ENCODE measurements at regions not wholly inside any gene's neighbourhood (a gene's known extent, or its start where the extent isn't known, plus 50 kb on each side); places are given as distances from the start of the nearest gene placed in this dataset.
"Not testable (repeated sequence)": the region's sequence is repeated elsewhere in the genome, so short reads cannot be mapped to it uniquely, and the experiment has no call there.

- DNase-seq (ENCODE audit: low spot score): no peak
Measured at GRCh38 chr5:106985174-106985573, 685.6 kb downstream of the EFNA5 start.

GRCh38 chr5:106979178-106979577 lies 691.6 kb downstream of the EFNA5 start:
- DNase-seq (ENCODE audit: low spot score): not testable (repeated sequence)

GRCh38 chr5:106978582-106979165 lies 692.1 kb downstream of the EFNA5 start:
- DNase-seq (ENCODE audit: low spot score): not testable (repeated sequence)

- no peak for DNase-seq (ENCODE audit: low spot score)
Measured at GRCh38 chr5:106976363-106976762, 694.4 kb downstream of the EFNA5 start.

GRCh38 chr5:106974272-106974671 lies 696.5 kb downstream of the EFNA5 start:
- no peak for DNase-seq (ENCODE audit: low spot score)

GRCh38 chr5:106966686-106967315 lies 703.9 kb downstream of the EFNA5 start:
- no peak for DNase-seq (ENCODE audit: low spot score)

- DNase-seq (ENCODE audit: low spot score): no peak
Measured at GRCh38 chr5:106964132-106964531, 706.6 kb downstream of the EFNA5 start.

- no peak for DNase-seq (ENCODE audit: low spot score)
Measured at GRCh38 chr5:106963630-106964029, 707.1 kb downstream of the EFNA5 start.

GRCh38 chr5:106962464-106963230 lies 708.1 kb downstream of the EFNA5 start:
- no peak for DNase-seq (ENCODE audit: low spot score)

- no peak for DNase-seq (ENCODE audit: low spot score)
Measured at GRCh38 chr5:106959387-106959786, 711.4 kb downstream of the EFNA5 start.

GRCh38 chr5:106957336-106957735 lies 713.4 kb downstream of the EFNA5 start:
- no peak for DNase-seq (ENCODE audit: low spot score)

- DNase-seq (ENCODE audit: low spot score): no peak
Measured at GRCh38 chr5:106956886-106957285, 713.9 kb downstream of the EFNA5 start.

GRCh38 chr5:106956187-106956586 lies 714.5 kb downstream of the EFNA5 start:
- DNase-seq (ENCODE audit: low spot score): no peak

GRCh38 chr5:106940986-106941385 lies 729.8 kb downstream of the EFNA5 start:
- no peak for DNase-seq (ENCODE audit: low spot score)

- no peak for DNase-seq (ENCODE audit: low spot score)
Measured at GRCh38 chr5:106940301-106940846, 730.4 kb downstream of the EFNA5 start.

GRCh38 chr5:106923409-106923808 lies 747.3 kb downstream of the EFNA5 start:
- DNase-seq (ENCODE audit: low spot score): no peak

GRCh38 chr5:106921567-106921966 lies 749.2 kb downstream of the EFNA5 start:
- no peak for DNase-seq (ENCODE audit: low spot score)

GRCh38 chr5:106910486-106910885 lies 760.3 kb downstream of the EFNA5 start:
- no peak for DNase-seq (ENCODE audit: low spot score)

GRCh38 chr5:106909716-106910115 lies 761.0 kb downstream of the EFNA5 start:
- DNase-seq (ENCODE audit: low spot score): no peak

- DNase-seq (ENCODE audit: low spot score): no peak
Measured at GRCh38 chr5:106907979-106908378, 762.8 kb downstream of the EFNA5 start.

GRCh38 chr5:106906199-106906598 lies 764.5 kb downstream of the EFNA5 start:
- no peak for DNase-seq (ENCODE audit: low spot score)

- no peak for DNase-seq (ENCODE audit: low spot score)
Measured at GRCh38 chr5:106894964-106895363, 775.8 kb downstream of the EFNA5 start.

- no peak for DNase-seq (ENCODE audit: low spot score)
Measured at GRCh38 chr5:106882035-106882434, 788.7 kb downstream of the EFNA5 start.
